IMR-90 (cell line): ENCODE measurements at regions not wholly inside any gene's neighbourhood (a gene's known extent, or its start where the extent isn't known, plus 50 kb on each side); places are given as distances from the start of the nearest gene placed in this dataset.
A peak's percentile ranks its signal among the peaks of the same experiment; 100 is the strongest.

Source experiments
- ATAC-seq: fragments of 200-7000 bp; cut with Tn5 transposase; 2 replicates; pipeline ENCODE4 v1.9.1; 2020; ENCODE audit warnings: low read depth, mild to moderate bottlenecking, moderate library complexity
- BruUV-seq: library from RNA; stranded (reverse); fragments of 400-500 nt; replicated peaks from 2 replicates; lab custom pipeline; 2021; lab: Mats Ljungman, UMichigan
- CTCF ChIA-PET: fragments of 300-600 bp; formaldehyde crosslinking; extraction: SDS; loops from one replicate; lab custom pipeline; 2021; ENCODE audit warnings: antibody characterized with exemption; lab: Yijun Ruan, JAX
- POLR2A ChIA-PET: fragments of 300-600 bp; sonication (Branson Sonifier 250); formaldehyde crosslinking; loops from one replicate; lab custom pipeline; 2022; ENCODE audit warnings: antibody characterized with exemption; ENCODE audit not compliant: unreplicated experiment; lab: Charles Lee
- DNase-seq: peaks from one replicate; pipeline ENCODE4 v3.0.0; 2013
- H2AFZ ChIP-seq: replicated peaks from 2 replicates; pipeline ENCODE3; 2013; ENCODE audit warnings: low read length, mild to moderate bottlenecking; ENCODE audit not compliant: poor library complexity
- H2AK5ac ChIP-seq: 2 replicates; pipeline ENCODE4 v1.6.1; 2013; ENCODE audit warnings: low read depth, low read length, inconsistent platforms
- H2AK9ac ChIP-seq: replicated peaks from 2 replicates; pipeline ENCODE3; 2013; ENCODE audit warnings: mild to moderate bottlenecking, low read depth, low read length, moderate library complexity; ENCODE audit not compliant: poor library complexity
- H2BK120ac ChIP-seq: 2 replicates; pipeline ENCODE4 v1.6.1; 2013; ENCODE audit warnings: low read depth, low read length, inconsistent platforms
- H2BK15ac ChIP-seq: 3 replicates; pipeline ENCODE4 v1.6.1; 2013; ENCODE audit warnings: low read depth, low read length, inconsistent platforms
- H2BK20ac ChIP-seq: 2 replicates; pipeline ENCODE4 v1.6.1; 2013; ENCODE audit warnings: low read depth, mild to moderate bottlenecking, inconsistent platforms, low read length, moderate library complexity
- H2BK5ac ChIP-seq: 2 replicates; pipeline ENCODE4 v1.6.1; 2013; ENCODE audit warnings: mild to moderate bottlenecking, low read depth, low read length, inconsistent platforms; ENCODE audit not compliant: poor library complexity, severe bottlenecking
- H3K14ac ChIP-seq: replicated peaks from 2 replicates; pipeline ENCODE4 v1.6.1; 2013; ENCODE audit warnings: low read depth, low read length, inconsistent platforms
- H3K18ac ChIP-seq: 2 replicates; pipeline ENCODE4 v1.6.1; 2013; ENCODE audit warnings: low read depth, low read length, control low read depth
- H3K23ac ChIP-seq: 2 replicates; pipeline ENCODE4 v1.6.1; 2013; ENCODE audit warnings: low read depth, low read length, inconsistent platforms
- H3K27ac ChIP-seq: 2 replicates; pipeline ENCODE4 v1.5.1; 2013; ENCODE audit warnings: mild to moderate bottlenecking, control low read depth, low read length; ENCODE audit not compliant: insufficient read depth
- H3K27me3 ChIP-seq: 2 replicates; pipeline ENCODE4 v1.6.1; 2013; ENCODE audit warnings: low read length; ENCODE audit not compliant: control insufficient read depth, insufficient read depth
- H3K36me3 ChIP-seq: 2 replicates; pipeline ENCODE4 v1.6.1; 2013; ENCODE audit warnings: low read length, mixed read lengths; ENCODE audit not compliant: control insufficient read depth, insufficient read depth
- H3K4ac ChIP-seq: 2 replicates; pipeline ENCODE4 v1.6.1; 2013; ENCODE audit warnings: low read depth, low read length, inconsistent platforms
- H3K4me1 ChIP-seq: 2 replicates; pipeline ENCODE4 v1.6.1; 2013; ENCODE audit warnings: low read length, mixed read lengths; ENCODE audit not compliant: control insufficient read depth, insufficient read depth
- H3K4me2 ChIP-seq: 2 replicates; pipeline ENCODE4 v1.6.1; 2013; ENCODE audit warnings: low read depth, mild to moderate bottlenecking, control low read depth, low read length, moderate library complexity
- H3K4me3 ChIP-seq: 2 replicates; pipeline ENCODE4 v1.5.1; 2013; ENCODE audit warnings: low read depth, mild to moderate bottlenecking, control low read depth, low read length, moderate library complexity; ENCODE audit not compliant: insufficient read depth
- H3K56ac ChIP-seq: 2 replicates; pipeline ENCODE4 v1.6.1; 2013; ENCODE audit warnings: low read length, inconsistent platforms; ENCODE audit not compliant: insufficient read depth; ENCODE audit errors: extremely low read depth
- H3K79me1 ChIP-seq, 2 experiments: 2 replicates each; pipeline ENCODE4 v1.6.1; 2013; ENCODE audit warnings: low read length in 2 of 2, inconsistent platforms in 1 of 2, low read depth in 1 of 2
- H3K9ac ChIP-seq: 2 replicates; pipeline ENCODE4 v1.6.1; 2013; ENCODE audit warnings: low read depth, low read length, control low read depth
- H3K9me1 ChIP-seq: 2 replicates; pipeline ENCODE4 v1.6.1; 2013; ENCODE audit warnings: low read length, inconsistent platforms; ENCODE audit not compliant: insufficient read depth
- H3K9me3 ChIP-seq: 2 replicates; pipeline ENCODE4 v1.6.1; 2013; ENCODE audit warnings: low read length; ENCODE audit not compliant: control insufficient read depth, insufficient read depth
- H4K20me1 ChIP-seq: 2 replicates; pipeline ENCODE4 v1.6.1; 2013; ENCODE audit warnings: low read length, inconsistent platforms; ENCODE audit not compliant: insufficient read depth
- H4K5ac ChIP-seq: 2 replicates; pipeline ENCODE4 v1.6.1; 2013; ENCODE audit warnings: mild to moderate bottlenecking, low read depth, low read length, control low read depth
- H4K8ac ChIP-seq, 2 experiments: 2 replicates each; pipeline ENCODE4 v1.6.1; 2013; ENCODE audit warnings: low read depth in 2 of 2, low read length in 2 of 2, control low read depth in 1 of 2, inconsistent platforms in 1 of 2
- H4K91ac ChIP-seq: 2 replicates; pipeline ENCODE4 v1.6.1; 2013; ENCODE audit warnings: low read depth, low read length, inconsistent platforms; ENCODE audit not compliant: insufficient read depth
- CHD1 ChIP-seq: IDR thresholded peaks from 2 replicates; pipeline ENCODE4 v1.6.1; 2012; ENCODE audit warnings: low read depth, low read length, improper control_type of control experiment
- CTCF ChIP-seq: conservative IDR thresholded peaks from 2 replicates; pipeline ENCODE4 v1.5.1; 2012; ENCODE audit warnings: mild to moderate bottlenecking, low read depth, low read length, improper control_type of control experiment
- RAD21 ChIP-seq: IDR thresholded peaks from 2 replicates; pipeline ENCODE4 v1.6.1; 2012; ENCODE audit warnings: low read length, improper control_type of control experiment
- SMC3 ChIP-seq: fragments of 150-350 bp; IDR thresholded peaks from 2 replicates; pipeline ENCODE4 v1.6.1; 2016; ENCODE audit warnings: low read depth, mild to moderate bottlenecking, antibody characterized with exemption, low read length, moderate library complexity
- WGBS, 2 experiments: methylation state at CpG; one replicate each; pipeline versions ENCODE4 v1.1.5 to v1.1.7; 2013; ENCODE audit warnings: missing lambda C conversion rate in 2 of 2; ENCODE audit not compliant: insufficient read length in 1 of 2; ENCODE audit errors: extremely low coverage in 2 of 2; 5-methylcytosine and 5-hydroxymethylcytosine counted together
- dilution Hi-C: fragments of 300-500 bp; cut with HindIII; formaldehyde crosslinking; loops from one replicate; pipeline ENCODE4 v1.14.3; 2018; ENCODE audit warnings: low sequenced_read_pairs; ENCODE audit not compliant: unreplicated experiment
- in situ Hi-C: fragments of 300-500 bp; cut with MboI; formaldehyde crosslinking; loops from 3 replicates; pipeline ENCODE4 v1.14.3; 2019; ENCODE audit warnings: low sequenced_read_pairs, inconsistent platforms, mixed read lengths
- intact Hi-C: fragments of 100-400 bp; cut with micrococcal nuclease; formaldehyde crosslinking; loops from 2 replicates; pipeline ENCODE4 v1.10.0; 2022

GRCh38 chr18:70931942-70932814 is 643.3 kb downstream of the SOCS6 start:
- no peak overlapping the region for H3K14ac ChIP-seq
- H4K20me1 ChIP-seq: no peaks in the 10 kb centered on the region
- no peak overlapping the region for H3K56ac ChIP-seq
- H2AK9ac ChIP-seq: no peak overlapping the region
- H3K18ac ChIP-seq: no peak overlapping the region
- WGBS, 2 experiments: 27% methylated on average over 2 of the region's 7 CpGs; no CpG with 5 or more reads in 1 of the 2 experiments
- DNase-seq (peak; percentile 17), ATAC-seq (no peak)
- peak; percentile 50 for TF ChIP-seq CTCF
- no peak for TF ChIP-seq CHD1
- TF ChIP-seq RAD21: peak; percentile 47
- peak; percentile 36; the same call in 1 of the 2 replicates for TF ChIP-seq SMC3
- POLR2A ChIA-PET: no interaction called here
- H3K27ac ChIP-seq: no peak overlapping the region
- no peak overlapping the region for H2BK5ac ChIP-seq
- no peak overlapping the region for H2BK15ac ChIP-seq
- peaks cover 3% of the 10 kb centered on the region; the same call in 1 of the 2 replicates for H3K9me3 ChIP-seq
- CTCF ChIA-PET: interaction anchor here (0.6 to 0.7 kb wide), 2 partner anchors 897 to 1286 kb away, joined by 3 to 4 read pairs; no protein-coding TSS in a partner anchor
- H3K4me1 ChIP-seq: no peaks in the 10 kb centered on the region
- H3K79me1 ChIP-seq: no peaks in the 10 kb centered on the region
- no peak overlapping the region for H4K5ac ChIP-seq
- no peak overlapping the region for H2BK120ac ChIP-seq
- H2AFZ ChIP-seq: no peak overlapping the region
- no TSS peak for BruUV-seq
- dilution Hi-C loops (no loop called here), in situ Hi-C loops (no loop called here), intact Hi-C loops (no loop called here)
- H3K9me1 ChIP-seq: no peaks in the 10 kb centered on the region
- H3K9ac ChIP-seq: no peak overlapping the region
- H4K8ac ChIP-seq: no peak overlapping the region
- H2AK5ac ChIP-seq: no peak overlapping the region
- no peak overlapping the region for H2BK20ac ChIP-seq
- H3K27me3 ChIP-seq: no peaks in the 10 kb centered on the region
- no peak overlapping the region for H3K4ac ChIP-seq
- H3K4me2 ChIP-seq: no peak overlapping the region
- no peak overlapping the region for H4K91ac ChIP-seq
- H3K23ac ChIP-seq: no peak overlapping the region
- H3K36me3 ChIP-seq: no peaks in the 10 kb centered on the region
- no peak overlapping the region for H3K4me3 ChIP-seq
